HG03159 (cell line): ENCODE measurements at regions not wholly inside any gene's neighbourhood (a gene's known extent, or its start where the extent isn't known, plus 50 kb on each side); places are given as distances from the start of the nearest gene placed in this dataset.

ENCODE experiments used
- ATAC-seq: cut with Tn5 transposase; IDR thresholded peaks from one replicate; pipeline ENCODE4 v1.9.1; 2021; ENCODE audit warnings: mild to moderate bottlenecking, moderate library complexity; ENCODE audit not compliant: unreplicated experiment

DNA sequence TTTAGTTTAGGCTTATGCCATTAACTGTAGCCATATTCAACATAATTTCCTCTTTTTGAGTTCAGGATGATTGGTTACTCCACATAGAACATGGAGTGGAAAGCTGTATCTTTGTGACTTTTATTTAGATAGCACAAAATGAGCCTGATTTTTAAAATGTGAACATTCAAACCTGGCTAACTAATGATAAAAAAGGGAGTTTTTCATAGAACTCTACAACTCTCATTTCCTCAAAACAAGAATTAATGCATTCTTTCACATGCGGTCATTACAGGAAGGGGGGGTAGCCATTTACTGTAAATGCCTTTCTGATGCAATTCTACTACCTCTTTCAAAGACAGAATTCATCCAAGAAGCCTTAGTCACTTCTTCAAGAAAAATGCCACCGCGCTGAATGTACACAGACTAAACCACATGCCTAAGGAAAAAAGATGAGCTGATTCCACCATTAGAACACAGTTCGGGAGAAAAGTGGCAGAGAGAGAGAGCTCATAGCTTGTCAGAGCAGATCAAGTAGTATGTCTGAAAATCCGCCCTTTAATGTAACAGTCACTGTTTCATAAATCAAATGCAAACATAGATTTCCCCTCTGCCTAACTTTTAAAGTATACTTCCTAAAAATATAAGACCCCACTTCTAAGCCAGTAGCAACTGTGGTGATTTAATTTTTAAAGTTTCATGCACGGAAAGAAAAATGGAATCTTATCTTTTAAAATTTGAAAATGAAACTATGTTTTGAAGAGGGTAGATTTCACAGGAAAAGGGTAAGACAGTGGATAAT lies 226.4 kb upstream of the KLF14 start:
- peak; percentile 35 for ATAC-seq

DNA sequence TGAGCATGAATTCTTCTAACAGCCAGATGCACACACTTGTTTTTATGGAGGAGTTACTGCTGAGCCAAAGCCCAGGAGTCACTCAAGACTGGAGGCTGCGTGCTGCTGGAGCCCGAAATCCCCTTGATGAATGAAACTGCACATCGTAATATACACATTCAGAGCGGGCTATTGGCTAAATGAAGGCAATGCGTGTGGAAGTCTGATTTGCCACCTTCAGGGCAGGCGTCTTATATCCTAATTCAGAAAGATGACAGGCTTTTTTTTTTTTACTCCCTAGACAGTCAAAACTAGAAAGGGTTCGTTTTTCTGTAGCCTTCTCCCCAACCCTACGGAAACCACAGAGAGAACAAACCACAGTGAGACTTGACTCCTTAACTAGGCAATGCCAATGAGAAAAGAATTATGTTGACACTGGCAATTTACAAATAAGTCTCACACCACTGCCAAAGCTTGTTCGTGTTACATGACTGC lies 227.2 kb upstream of the KLF14 start:
- ATAC-seq = peak; percentile 77

DNA sequence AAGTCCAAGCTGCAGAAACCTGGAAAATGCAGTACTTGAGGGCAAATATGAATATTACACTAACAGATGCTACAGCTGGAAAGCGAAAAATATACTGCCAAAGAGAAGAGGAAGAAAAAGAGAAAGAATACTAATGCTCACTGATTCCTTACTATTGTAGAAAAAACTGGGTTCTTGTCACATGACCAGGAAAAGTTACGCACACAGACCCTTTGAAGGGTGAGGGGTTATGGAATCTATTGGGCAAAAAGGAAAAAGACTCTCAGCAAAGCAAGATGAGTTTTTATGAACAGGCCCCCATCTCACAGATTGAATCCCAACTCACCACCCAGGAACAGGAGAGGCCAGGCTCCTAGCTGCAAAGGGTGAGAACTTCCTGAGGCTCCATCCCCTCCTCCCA lies 228.1 kb upstream of the KLF14 start:
- ATAC-seq = no peak

DNA sequence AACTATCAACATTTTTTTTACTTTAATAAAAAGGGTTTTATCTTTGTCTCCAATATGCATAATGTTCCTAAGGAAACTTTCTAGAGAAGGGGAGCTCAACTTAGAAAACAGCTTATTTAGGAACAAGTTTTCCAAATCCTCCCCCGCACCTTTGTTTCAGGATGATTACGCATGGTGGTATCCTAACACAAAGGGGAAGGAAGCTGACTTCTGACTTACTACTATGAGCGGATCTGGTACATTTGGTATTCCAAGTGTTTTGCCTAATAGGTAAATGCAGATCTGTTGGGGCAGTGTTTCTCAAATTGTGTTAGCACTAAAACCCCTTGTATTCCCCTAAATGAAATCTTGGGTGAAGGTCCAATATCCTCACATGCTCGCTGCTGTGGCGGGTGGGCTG lies 229.3 kb upstream of the KLF14 start:
- no peak for ATAC-seq

DNA sequence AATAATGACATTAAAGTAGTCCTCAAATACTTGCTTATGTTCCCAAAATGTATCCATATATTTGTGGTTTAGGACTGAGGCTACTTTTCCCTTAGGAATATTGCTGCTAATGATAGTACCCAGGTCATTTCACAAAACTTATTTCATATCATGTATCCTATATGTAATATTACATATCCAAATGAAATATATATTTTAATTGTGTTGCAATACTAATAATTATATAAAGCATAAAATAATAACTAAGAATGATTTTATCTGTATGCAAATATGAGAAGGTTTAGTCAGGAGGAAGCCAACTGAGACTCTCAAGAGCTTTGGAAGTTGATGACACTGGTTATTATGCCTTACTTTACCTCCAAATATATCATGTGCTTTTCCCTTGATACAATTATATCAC lies 231.5 kb upstream of the KLF14 start:
- ATAC-seq = no peak

DNA sequence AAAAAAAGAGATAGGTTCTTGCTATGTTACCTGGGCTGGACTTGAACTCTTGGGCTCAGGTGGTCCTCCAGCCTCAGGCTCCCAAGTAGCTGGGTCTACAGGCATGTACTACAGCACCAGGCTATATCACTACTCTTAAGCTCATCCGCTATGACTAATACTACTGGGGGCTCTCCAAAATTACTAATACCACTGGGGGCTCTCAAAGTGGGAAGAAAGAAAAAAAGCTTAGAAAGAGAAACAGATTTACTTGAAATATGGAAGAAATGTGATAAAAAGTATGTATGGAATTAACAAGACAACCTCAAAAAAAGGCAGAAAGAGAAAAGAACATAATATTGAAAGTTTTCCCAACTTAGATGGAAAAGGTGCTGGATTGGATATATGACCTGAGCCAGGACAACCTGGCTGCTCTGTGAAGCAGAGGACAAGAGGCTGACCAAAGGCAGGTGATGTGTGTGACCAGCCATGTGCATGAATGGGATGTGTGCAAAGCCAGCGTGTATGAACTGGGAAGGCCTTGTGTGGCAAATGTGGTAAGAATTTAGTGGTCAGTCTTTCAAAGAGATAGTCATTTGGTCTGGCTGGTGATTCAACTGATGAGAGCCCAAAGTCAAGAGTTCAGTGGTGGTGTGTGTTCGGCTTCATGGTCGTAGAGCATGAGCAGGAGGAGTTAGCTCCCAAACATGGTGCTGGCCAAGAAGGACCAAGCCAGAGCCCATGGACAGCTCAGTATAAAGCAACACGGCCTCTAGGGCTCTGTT lies 232.4 kb upstream of the KLF14 start:
- no peak for ATAC-seq

DNA sequence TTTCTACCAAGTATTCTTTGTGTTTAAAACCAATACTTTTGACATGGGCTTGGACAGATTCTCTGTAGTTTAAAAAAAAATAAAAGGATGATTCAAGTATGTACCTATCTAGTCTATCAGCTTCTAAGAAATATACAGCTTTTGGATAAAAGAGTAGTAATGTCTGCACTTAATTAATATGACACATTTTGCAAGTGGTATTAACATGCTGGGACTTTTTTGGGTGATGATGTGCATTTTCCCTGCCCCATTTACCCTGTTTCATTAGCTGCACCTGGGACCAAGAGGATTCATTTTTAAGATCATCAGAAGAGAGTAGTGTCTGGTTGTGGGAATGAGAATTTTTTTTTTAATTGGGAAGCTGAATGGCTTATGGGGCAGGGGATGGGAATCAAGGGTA lies 236.2 kb upstream of the KLF14 start:
- no peak for ATAC-seq

DNA sequence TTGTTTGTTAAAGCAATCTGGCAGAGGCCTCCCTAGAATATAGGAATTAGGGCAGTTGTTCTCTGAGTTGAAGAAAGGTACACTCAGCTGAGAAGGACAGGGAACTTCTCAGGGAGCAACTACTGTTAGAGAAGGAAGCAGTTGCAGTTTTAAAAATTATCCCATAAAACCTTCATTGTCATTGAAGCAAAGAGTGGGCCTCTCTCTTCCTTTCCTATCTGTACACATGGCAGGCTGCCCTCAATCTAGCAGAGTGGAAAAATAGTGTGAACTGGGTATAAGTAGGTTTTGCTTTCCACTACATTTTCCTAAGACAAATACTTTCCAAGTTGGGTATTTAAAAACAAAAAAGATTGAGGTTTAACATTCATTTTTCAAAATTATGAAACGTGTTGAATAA lies 236.7 kb upstream of the KLF14 start:
- no peak for ATAC-seq

DNA sequence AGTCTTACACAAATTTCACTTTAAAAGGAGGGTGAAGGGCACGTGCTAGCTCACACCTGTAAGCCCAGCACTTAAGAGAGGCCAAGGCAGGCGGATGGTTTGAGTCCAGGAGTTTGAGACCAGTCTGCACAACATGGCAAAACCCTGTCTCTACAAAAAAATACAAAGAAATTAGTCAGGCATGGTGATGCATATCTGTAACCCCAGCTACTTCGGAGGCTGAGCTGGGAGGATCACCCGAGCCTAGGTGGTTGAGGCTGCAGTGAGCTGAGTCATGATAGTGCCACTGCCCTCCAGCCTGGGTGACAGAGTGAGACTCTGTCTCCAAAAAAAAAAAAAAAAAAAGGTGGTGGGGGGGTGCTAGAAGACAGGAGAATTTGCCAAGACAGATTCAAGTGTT lies 237.3 kb upstream of the KLF14 start:
- ATAC-seq = no peak

DNA sequence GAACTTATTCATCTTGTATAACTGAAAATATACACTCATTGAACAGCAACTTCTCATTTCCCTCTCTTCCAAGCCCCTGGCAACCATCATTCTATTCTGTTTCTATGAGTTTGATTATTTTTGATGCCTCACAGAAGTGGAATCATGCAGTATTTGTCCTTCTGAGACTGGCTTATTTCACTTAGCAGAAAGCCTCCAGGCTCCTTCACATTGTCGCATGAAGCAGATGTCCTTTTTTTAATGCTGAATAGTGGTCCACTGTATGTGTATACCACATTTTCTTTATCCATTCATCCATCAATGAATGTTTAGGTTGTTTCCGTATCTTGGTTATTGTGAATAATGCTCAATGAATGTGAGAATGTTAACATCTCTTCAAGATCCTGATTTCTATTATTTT lies 238.2 kb upstream of the KLF14 start:
- no peak for ATAC-seq

DNA sequence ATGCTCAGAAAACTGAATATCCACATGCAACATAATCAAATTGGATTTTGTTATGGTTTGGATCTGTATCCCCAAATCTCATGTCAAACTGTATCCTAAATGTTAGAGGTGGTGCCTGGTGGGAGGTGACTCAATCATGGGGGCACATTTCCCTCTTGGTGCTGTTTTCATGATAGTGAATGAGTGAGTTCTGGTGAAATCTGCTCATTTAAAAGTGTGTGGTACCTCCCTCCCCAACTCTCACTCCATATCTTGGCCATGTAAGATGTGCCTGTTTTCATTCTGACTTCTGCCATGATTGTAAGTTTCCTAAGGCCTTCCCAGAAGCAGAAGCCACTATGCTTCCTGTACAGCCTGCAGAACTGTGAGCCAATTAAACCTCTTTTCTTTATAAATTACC lies 239.6 kb upstream of the KLF14 start:
- no peak for ATAC-seq

DNA sequence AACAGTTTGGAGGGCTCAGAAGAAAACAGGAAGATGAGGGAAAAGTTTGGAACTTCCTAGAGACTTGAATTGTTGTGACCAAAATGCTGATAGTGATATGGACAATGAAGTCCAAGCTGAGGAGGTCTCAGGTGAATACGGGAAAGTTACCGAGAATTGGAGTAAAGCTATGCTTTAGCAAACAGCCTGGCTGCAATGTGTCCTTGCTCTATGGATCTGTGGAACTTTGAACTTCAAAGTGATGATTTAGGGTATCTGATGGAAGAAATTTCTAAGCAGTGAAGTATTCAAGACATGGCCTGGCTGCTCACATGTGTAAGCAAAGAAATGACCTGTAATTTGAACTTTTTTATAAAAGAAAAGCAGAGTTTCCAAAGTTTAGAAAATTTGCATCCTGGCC lies 240.2 kb upstream of the KLF14 start:
- ATAC-seq = no peak

DNA sequence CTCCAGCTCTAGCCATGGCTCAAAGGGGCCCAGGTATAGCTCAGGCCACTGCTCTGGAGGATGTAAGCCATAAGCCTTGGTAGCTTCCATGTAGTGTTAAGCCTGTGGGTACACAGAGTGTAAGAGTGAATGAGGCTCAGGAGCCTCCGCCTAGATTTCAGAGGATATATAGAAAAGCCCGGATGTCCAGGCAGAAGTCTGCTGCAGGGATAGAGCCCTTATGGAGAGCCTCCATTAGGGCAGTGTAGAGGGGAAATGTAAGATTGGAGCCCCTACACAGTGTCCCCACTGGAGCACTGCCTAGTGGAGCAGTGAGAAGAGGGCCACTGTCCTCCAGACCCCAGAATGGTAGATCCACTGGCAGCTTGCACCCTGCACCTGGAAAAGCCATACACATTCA lies 240.8 kb upstream of the KLF14 start:
- no peak for ATAC-seq

DNA sequence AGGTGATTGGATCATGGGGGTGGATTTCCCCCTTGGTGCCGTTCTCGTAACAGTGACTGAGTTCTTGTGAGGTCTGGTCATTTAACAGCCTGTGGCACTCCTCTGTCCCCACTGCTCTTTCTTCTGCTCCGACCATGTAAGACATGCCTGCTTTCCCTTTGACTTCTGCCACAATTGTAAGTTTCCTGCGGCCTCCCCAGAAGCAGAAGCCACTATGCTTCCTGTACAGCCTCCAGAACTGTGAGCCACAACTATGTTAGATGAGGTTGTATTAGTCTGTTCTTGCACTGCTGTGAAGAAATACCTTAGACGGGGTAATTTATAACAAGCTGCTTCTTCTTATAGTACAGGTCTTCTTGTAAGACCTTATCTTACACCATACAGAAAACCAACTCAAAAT lies 241.7 kb upstream of the KLF14 start:
- no peak for ATAC-seq

DNA sequence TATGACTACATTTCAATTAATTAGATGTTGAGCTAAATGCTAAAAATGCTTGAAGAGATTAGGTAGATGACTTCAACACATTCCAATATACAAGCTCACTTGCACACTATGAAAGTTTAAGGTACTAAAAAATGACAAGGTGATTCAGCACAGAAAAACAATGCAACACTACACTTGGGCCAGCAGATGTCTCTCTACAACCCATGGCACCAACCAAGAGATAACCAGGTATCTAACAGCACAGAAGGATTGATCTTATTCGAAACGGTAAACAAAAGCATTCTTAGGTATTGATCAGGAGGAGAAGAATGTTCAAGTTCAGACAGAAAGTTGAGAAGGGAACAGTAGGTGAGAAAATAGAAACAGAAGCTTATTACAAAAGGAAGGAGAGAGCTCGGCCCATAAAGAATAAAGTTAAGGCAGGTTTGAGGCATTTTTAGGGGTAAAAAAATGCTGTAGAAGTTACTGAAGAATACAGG lies 248.2 kb upstream of the KLF14 start:
- no peak for ATAC-seq

DNA sequence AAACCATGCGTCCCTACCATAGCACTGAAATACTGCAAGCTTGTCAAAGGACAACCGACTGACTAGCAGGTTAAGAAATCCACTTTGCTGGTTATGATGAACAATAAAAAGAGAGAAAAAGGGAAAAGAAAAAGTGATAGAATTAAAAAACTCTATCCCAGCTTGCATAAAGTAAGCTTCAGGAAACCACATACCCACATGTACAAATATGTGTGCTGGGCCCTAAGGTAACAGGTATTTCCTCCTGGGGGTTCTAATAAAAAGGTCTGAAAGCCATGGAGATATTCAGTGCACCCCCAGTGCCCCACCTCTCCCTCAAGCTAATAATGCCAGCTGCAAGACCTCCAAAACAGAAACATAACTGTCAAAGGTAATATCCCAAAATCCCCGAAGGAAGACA lies 248.6 kb upstream of the KLF14 start:
- no peak for ATAC-seq

DNA sequence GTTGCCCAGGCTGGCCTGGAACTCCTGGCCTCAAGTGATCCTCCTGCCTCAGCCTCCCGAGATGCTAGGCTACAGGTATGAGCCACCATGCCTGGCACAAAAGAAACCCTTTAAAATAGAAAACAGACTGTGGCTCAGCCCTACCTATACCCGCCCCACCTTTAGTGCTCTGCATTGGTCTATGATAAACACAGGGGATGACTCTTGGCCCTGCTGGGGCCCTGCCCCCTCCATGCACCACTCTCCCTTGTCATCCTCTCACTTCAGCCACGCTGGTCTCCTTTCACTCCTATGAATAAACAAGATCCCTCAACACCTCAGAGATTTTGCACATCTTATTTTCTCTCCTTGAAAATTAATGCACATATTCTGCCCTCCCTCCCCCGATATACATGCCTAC lies 251.4 kb upstream of the KLF14 start:
- no peak for ATAC-seq

DNA sequence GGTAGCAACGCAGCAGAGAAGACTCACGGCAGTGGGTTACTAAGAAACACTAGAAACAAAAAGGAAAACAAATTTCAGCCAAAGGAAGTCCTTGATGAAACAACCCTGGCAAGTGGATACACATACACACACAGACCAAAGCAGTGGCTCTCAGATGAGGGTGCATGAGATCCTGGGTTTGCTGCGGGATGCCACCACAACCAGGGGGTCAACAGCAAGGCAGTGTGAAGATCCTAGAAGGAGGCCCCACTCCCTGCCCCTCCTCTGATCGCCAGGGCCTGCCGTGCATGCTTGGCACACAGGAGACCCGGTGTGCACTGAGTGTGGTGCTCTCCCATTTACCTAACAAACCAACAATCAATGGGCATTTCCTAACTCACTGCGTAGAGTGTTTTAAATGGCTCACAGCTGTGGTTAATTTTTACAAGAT lies 252.3 kb upstream of the KLF14 start:
- no peak for ATAC-seq

DNA sequence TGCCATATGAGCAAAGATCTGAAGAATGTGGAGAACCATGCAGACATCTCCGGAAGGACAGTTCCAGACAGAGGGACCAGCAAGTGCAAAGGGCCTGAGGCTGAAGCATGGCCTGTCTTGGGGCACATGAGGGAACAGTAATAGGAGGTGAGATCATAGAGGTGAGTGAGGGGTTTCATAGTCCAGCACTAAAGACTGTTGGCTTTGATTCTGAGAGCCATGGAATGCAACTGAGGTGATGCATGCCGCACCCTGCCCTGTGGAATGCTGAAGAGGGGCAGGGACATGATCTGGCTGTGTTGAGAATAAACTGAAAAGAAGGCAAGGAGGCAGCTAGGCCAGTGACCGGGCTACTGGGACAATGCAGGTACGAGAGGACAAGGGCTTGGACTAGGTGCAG lies 253.1 kb upstream of the KLF14 start:
- no peak for ATAC-seq

DNA sequence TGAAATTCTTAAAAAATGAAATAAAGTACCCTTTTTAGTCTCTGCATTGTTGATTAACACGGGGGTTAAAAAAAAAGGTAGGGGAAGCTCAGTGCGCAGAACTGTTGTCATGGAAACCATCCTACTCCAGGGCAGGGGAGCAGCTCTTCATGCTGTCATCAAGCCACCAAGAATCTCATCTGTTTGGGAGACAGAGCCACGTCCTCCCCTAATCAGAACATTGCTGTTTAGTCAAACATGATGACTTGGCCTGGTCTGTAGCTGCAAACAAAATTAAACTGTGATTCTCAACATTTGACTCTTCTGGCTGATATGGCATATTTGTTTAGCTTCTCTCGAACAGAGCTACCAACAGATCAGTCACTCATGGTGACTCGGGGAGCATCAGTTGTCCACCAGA lies 254.4 kb upstream of the KLF14 start:
- ATAC-seq = no peak

DNA sequence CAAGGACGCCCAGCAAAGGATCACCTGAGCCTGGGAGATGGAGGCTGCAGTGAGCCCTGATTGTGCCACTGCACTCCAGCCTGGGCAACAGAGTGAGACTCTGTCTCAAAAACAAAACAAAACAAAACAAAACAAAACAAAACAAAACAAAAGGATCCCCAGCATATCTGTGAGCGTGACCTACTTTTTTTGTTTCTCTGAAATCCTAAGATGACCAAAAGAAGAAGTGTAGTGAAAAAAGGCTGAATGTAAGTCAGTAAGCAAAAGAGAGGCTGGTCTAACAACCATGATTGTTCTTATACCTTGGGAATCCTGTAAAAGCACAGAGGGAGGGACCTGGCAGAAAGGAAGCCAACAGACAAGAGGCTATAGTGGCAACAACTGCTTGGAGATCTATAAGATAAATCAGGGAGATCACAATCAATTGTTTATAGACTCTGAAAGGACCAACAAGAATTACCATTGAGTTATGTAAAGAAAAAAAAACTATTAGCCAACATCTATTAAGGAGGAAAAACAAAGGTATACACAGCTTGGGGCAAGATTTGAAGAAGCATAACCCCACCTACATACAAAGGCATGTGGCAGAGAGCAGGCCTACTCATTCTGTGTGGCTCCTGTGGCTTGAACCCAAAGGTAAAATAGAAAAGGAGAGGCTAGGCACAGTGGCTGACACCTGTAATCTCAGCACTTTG lies 255.2 kb upstream of the KLF14 start:
- ATAC-seq = no peak
